Vagina (tissue), 2 donors: ENCODE measurements at regions not wholly inside any gene's neighbourhood (a gene's known extent, or its start where the extent isn't known, plus 50 kb on each side); places are given as distances from the start of the nearest gene placed in this dataset.
A peak's percentile ranks its signal among the peaks of the same experiment; 100 is the strongest.

ENCODE experiments used
- DNase-seq, 2 donors: peaks; one replicate each; pipeline ENCODE4 v3.0.0-alpha.2; 2017; ENCODE audit errors: extremely low spot score in 2 of 2
- H3K27ac ChIP-seq: fragments of 200-600 bp; sonication (generic); one replicate; pipeline ENCODE4 v1.5.1; 2019
- H3K27me3 ChIP-seq: fragments of 200-600 bp; sonication (generic); one replicate; pipeline ENCODE4 v1.5.1; 2019
- H3K36me3 ChIP-seq, 2 donors: fragments of 200-600 bp; sonication (generic); one replicate each; pipeline ENCODE4 v1.5.1; 2017 to 2019
- H3K4me1 ChIP-seq: fragments of 200-600 bp; sonication (generic); one replicate; pipeline ENCODE4 v1.5.1; 2019
- H3K4me3 ChIP-seq, 2 donors: fragments of 200-600 bp; sonication (generic); 1 replicate in 1 of 2; 2 replicates in 1 of 2; pipeline ENCODE4 v1.5.1; 2016 to 2019
- H3K9me3 ChIP-seq: fragments of 200-600 bp; sonication (generic); one replicate; pipeline ENCODE4 v1.5.1; 2019
- POLR2A ChIP-seq, 2 donors: fragments of 450-650 bp; IDR thresholded peaks; one replicate each; pipeline ENCODE4 v1.6.1; 2017; ENCODE audit warnings: antibody characterized with exemption in 2 of 2, mild to moderate bottlenecking in 2 of 2, moderate library complexity in 2 of 2
- POLR2AphosphoS5 ChIP-seq, 2 donors: sonication (generic); formaldehyde crosslinking; IDR thresholded peaks; one replicate each; pipeline ENCODE4 v1.9.0; 2017; ENCODE audit warnings: antibody characterized with exemption in 2 of 2, mild to moderate bottlenecking in 2 of 2, low read depth in 1 of 2; ENCODE audit not compliant: insufficient read depth in 1 of 2
- intact Hi-C: fragments of 100-400 bp; cut with DNase I; formaldehyde crosslinking; loops from one replicate; pipeline ENCODE4 v1.15.1; 2023
- TF ChIP-seq, protein P1 (sequence below), 3 experiments: fragments of 450-650 bp in 2 of 3; fragments of 200-600 bp in 1 of 3; sonication (generic) in 1 of 3; IDR thresholded peaks; one replicate each; pipeline ENCODE4 v1.5.1; 2017 to 2019; ENCODE audit warnings: antibody characterized with exemption in 3 of 3, mild to moderate bottlenecking in 2 of 3, moderate library complexity in 2 of 3

DNA sequence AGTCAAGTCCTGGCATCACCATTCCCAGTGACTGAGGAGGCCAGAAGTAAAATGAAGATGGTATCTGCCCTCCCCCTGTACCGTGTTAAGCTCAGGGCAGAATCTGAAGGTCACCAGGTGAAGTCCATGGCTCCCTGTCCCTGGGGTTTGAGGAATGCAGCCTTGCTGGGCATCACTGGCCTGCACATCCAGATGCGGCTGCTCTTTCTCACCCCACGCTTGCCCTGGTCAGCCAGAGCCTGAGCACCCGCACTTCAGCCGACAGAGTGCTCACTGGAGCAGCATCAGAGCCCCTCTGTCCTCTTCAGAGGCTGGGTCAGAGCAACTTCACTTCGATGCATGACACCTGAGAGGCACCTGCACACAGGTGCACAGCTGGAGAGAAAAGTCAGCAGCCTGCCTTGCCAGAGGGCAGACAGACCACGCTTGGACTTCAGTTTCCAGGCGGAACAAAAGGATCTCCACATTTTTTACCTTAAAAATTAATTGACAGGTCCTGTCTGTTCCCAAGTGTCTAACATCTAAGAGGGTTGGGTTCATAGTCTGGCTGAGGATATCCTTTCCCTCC lies 267.3 kb downstream of the ANAPC1 start:
- TF ChIP-seq, protein P1, sequence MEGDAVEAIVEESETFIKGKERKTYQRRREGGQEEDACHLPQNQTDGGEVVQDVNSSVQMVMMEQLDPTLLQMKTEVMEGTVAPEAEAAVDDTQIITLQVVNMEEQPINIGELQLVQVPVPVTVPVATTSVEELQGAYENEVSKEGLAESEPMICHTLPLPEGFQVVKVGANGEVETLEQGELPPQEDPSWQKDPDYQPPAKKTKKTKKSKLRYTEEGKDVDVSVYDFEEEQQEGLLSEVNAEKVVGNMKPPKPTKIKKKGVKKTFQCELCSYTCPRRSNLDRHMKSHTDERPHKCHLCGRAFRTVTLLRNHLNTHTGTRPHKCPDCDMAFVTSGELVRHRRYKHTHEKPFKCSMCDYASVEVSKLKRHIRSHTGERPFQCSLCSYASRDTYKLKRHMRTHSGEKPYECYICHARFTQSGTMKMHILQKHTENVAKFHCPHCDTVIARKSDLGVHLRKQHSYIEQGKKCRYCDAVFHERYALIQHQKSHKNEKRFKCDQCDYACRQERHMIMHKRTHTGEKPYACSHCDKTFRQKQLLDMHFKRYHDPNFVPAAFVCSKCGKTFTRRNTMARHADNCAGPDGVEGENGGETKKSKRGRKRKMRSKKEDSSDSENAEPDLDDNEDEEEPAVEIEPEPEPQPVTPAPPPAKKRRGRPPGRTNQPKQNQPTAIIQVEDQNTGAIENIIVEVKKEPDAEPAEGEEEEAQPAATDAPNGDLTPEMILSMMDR (IDR thresholded peaks at IDR 0.05), result no peak
- Histone ChIP-seq H3K36me3 (no peaks in the 10 kb centered on the region), H3K27ac (no peak overlapping the region), H3K4me3 (no peak overlapping the region), H3K27me3 (no peaks in the 10 kb centered on the region), H3K4me1 (peaks cover 17% of the 10 kb centered on the region), H3K9me3 (no peaks in the 10 kb centered on the region)
- intact Hi-C loops, result no loop called here
- DNase-seq, result no peak

DNA sequence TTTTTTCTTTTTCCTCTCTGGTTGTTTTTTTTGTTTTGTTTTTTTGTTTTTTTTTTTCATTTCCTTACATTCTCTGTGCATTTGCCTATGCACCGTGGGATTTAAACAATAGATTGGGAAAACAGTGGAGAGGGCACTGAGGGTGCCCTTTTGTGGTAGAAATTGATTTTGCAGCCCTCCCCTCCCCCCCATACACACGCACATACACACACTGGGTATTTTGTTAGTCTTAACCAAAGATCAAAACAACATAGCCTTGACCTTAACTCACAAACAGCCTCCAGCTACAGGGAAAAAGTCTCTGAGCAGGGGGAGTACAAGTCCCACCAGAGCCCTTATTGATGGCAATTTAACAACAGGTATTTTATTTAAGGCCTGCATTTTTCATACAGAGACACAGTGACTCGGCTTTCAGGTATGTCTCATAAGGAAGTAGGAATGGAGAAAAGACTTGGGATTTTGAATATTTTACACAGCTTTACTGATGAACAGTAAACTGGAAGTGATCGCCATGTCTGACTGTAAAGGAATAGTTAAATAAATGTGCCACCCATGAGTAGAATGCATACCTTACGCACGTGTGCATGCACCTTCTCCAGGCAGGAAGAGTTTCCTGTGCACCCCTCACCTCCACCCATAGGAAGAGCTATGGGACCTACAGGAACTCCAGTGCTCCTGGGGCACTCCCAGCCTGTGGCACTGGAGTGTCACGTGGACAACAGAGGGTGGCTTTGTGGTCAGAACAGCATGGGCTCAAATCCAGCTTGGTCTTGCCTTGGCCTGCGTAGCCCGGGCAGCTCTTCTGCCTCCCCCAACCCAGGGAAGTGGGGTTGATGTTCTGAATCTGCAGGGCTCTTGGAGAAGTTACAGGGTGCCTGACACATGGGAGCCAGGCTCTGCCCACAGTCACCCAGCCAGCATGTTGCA lies 266.4 kb downstream of the ANAPC1 start:
- intact Hi-C loops, result no loop called here
- Histone ChIP-seq H3K4me1 (peaks cover 17% of the 10 kb centered on the region), H3K27me3 (no peaks in the 10 kb centered on the region), H3K4me3 (no peak overlapping the region), H3K27ac (peak overlapping the region; percentile 53), H3K9me3 (no peaks in the 10 kb centered on the region), H3K36me3 (no peaks in the 10 kb centered on the region)
- TF ChIP-seq, protein P1 (IDR thresholded peaks at IDR 0.05), result no peak
- TF ChIP-seq POLR2A (IDR thresholded peaks at IDR 0.05), result no peak
- no peak for TF ChIP-seq POLR2AphosphoS5 (IDR thresholded peaks at IDR 0.05; ENCODE audit: insufficient read depth in 1 of 2, low read depth in 1 of 2)
- peak in 1 of 2 donors; percentile 81 for DNase-seq

DNA sequence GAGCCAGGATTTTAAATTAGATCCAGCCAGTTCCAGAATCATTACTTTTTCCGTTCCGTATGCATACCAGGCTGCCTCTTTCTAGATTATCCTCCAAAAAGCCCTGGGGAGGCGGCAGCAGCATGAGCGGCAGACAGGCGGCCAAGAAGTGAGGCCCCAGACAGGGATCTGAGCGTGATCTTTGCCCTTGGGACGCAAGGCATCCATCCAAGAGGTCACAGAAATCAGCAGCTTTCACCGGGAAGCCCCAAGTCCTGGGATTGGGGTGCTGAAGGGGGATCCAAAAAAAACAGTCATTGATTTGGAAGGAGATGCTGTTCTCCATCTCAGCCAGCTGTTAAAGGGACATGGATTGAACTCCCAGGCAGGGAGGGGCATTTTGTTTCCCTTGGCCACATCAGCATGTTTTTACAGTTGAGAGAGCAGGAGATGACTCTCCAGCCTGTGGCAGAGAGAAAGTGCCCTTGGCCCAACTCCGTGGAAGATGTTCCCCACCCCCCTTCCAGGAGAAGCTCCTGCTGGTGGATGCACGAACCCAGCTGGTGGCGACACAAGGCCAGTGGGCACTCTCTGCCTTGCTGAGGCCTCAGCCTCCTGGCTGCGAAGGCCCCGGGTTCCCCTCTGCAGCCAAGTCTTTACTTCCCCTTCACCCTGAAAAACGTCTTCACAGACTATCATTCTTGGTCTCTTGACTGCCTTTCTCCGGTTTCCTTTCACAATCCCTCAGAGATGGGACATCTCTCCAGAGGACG lies 265.6 kb downstream of the ANAPC1 start:
- Histone ChIP-seq H3K9me3 (no peaks in the 10 kb centered on the region), H3K27ac (peak overlapping the region; percentile 53), H3K36me3 (no peaks in the 10 kb centered on the region), H3K4me1 (peaks cover 17% of the 10 kb centered on the region), H3K4me3 (no peak overlapping the region), H3K27me3 (no peaks in the 10 kb centered on the region)
- TF ChIP-seq POLR2A (IDR thresholded peaks at IDR 0.05) (no peak), POLR2AphosphoS5 (IDR thresholded peaks at IDR 0.05; ENCODE audit: insufficient read depth in 1 of 2, low read depth in 1 of 2) (no peak)
- TF ChIP-seq, protein P1 (IDR thresholded peaks at IDR 0.05), result no peak
- DNase-seq, result peak in 1 of 2 donors; percentile 85
- intact Hi-C loops, result no loop called here

DNA sequence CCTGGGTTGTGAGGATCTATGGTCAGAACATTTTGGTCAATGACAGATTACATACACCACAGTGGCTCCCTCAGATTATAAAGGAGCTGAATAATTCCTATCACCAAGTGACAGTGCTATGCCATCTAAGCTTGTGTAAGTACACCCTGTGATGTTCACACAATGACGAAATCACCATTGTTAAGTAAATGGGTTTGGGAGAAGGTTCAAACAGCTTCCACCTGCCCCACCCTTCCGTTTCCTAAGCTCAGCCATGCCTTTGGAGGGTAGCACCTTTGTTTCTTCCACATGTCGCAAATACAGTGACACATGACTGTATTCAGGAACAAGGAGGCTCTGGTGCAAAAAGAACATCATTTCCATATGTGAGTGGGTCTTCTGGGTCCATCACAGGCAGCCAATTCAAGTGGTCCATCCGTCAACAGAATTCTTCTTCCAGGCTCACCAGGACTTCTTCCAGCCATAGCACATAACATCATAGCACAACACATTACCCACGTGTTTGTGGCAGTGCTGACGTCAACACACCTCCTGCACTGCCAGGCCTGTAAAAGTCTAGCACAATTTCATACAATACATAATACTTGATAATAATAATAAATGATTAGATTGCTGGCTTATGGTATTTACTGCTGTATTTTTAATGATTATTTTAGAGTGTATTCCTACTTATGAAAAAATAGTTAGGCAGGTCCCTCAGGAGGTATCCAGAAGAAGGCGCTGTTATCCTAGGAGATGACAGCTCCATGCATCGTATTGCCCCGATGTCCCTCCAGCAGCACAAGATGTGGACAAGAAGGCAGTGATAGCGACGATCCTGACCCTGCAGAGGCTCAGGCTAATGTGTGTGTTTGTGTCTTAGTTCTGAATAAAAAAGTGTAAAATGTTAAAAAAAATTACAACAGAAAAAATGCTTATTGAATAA lies 264.8 kb downstream of the ANAPC1 start:
- H3K4me1 ChIP-seq, result peaks cover 20% of the 10 kb centered on the region
- H3K9me3 ChIP-seq, result no peaks in the 10 kb centered on the region
- H3K27me3 ChIP-seq, result no peaks in the 10 kb centered on the region
- peak overlapping the region; percentile 53 for H3K27ac ChIP-seq
- intact Hi-C loops, result no loop called here
- H3K4me3 ChIP-seq, result no peak overlapping the region
- no peak for DNase-seq
- no peaks in the 10 kb centered on the region for H3K36me3 ChIP-seq
- no peak for TF ChIP-seq POLR2A (IDR thresholded peaks at IDR 0.05)
- TF ChIP-seq, protein P1 (IDR thresholded peaks at IDR 0.05), result no peak
